ENCODE measurements at regions not wholly inside any gene's neighbourhood (a gene's known extent, or its start where the extent isn't known, plus 50 kb on each side); places are given as distances from the start of the nearest gene placed in this dataset.
"Not testable (repeated sequence)": the region's sequence is repeated elsewhere in the genome, so short reads cannot be mapped to it uniquely, and the experiment has no call there.

DNA sequence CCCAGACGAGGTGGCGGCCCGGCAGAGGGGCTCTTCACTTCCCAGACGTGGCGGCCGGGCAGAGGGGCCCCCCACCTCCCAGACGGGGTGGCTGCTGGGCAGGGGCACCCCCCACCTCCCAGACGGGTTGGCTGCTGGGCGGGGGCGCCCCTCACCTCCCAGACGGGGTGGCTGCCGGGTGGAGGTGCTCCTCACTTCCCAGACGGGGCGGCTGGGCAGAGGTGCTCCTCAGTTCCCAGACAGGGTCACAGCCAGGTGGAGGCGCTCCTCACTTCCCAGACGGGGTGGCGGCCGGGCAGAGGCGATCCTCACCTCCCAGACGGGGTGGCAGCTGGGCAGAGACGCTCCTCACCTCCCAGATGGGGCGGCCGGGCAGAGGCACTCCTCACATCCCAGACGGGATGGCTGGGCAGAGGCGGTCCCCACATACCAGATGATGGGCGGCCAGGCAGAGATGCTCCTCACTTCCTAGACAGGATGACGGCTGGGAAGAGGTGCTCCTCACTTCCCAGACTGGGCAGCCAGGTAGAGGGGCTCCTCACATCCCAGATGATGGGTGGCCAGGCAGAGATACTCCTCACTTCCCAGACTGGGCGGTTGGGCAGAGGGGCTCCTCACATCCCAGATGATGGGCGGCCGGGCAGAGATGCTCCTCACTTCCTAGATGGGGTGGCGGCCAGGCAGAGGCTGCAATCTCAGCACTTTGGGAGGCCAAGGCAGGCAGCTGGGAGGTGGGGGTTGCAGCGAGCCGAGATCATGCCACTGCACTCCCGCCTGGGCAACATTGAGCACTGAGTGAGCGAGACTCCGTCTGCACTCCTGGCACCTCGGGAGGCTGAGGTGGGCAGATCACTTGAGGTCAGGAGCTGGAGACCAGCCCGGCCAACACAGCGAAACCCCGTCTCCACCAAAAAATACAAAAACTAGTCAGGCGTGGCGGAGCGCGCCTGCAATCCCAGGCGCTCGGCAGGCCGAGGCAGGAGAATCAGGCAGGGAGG is 391.6 kb upstream of the CYLC2 start:
- H3K36me3 ChIP-seq (ENCODE audit: insufficient read depth, low read length); H3K27ac ChIP-seq (ENCODE audit: low read depth, low read length); H3K9ac ChIP-seq (ENCODE audit: low read depth, low read length); H3K4me1 ChIP-seq (ENCODE audit: insufficient read depth, low read length); H3K4me3 ChIP-seq (ENCODE audit: low read length); H3K27me3 ChIP-seq (ENCODE audit: insufficient read depth, low read length): not testable (repeated sequence)
- WGBS: 88% methylated on average over 47 of the region's 47 CpGs
- peaks cover 71% of the 10 kb centered on the region for H3K9me3 ChIP-seq (ENCODE audit: insufficient read depth, low read depth, low read length)

DNA sequence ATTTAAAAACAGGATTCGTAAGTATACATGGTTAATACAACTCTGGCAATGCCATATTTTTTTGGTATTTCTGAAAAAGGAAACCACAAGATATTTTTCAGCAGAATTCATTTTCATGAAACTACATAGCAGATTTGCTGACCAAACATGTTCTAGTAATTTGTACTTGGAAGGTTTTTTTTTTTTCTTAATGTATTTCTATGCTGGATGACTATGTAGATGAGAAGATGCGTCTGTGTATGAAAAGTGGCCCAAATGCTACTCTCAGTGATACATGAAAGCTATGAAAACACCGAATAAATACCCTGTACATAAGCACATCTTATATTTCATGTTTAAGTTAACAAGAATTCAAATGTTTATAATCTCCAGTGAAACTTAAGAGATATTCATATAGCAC is 400.9 kb upstream of the CYLC2 start:
- no CpG with 5 or more reads among the region's 3 CpGs for WGBS

DNA sequence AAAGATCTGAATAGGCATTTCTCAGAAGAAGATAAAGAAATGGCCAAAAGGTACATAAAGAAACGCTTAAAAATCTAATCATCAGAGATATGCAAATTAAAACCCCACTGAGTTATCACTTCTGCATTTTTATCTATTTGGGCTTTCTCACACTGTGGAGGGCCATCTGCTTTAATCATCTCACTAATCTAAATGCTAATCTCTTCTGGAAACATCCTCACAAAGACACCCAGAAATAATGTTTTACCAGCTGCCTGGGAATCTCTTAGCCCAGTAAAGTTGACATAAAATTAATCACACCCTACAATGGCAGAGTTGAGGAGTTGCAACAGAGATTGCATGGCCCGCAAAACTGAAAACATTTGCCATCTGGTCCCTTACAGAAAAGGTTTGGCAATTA is 407.9 kb upstream of the CYLC2 start:
- H3K9me3 ChIP-seq (ENCODE audit: insufficient read depth, low read depth, low read length): peaks cover 59% of the 10 kb centered on the region
- no peaks in the 10 kb centered on the region for H3K4me1 ChIP-seq (ENCODE audit: insufficient read depth, low read length)
- no peak overlapping the region for H3K27ac ChIP-seq (ENCODE audit: low read depth, low read length)
- no peaks in the 10 kb centered on the region for H3K27me3 ChIP-seq (ENCODE audit: insufficient read depth, low read length)
- WGBS: 79% methylated on average over 2 of the region's 2 CpGs
- H3K9ac ChIP-seq (ENCODE audit: low read depth, low read length): no peak overlapping the region
- H3K4me3 ChIP-seq (ENCODE audit: low read length): no peak overlapping the region
- no peaks in the 10 kb centered on the region for H3K36me3 ChIP-seq (ENCODE audit: insufficient read depth, low read length)

More for the DNA sequence above, 400.9 kb upstream of the CYLC2 start:
- Histone ChIP-seq H3K4me3 (ENCODE audit: low read length) (no peak overlapping the region), H3K4me1 (ENCODE audit: insufficient read depth, low read length) (no peaks in the 10 kb centered on the region), H3K27ac (ENCODE audit: low read depth, low read length) (no peak overlapping the region), H3K9ac (ENCODE audit: low read depth, low read length) (no peak overlapping the region), H3K36me3 (ENCODE audit: insufficient read depth, low read length) (no peaks in the 10 kb centered on the region), H3K9me3 (ENCODE audit: insufficient read depth, low read depth, low read length) (peaks cover 30% of the 10 kb centered on the region), H3K27me3 (ENCODE audit: insufficient read depth, low read length) (no peaks in the 10 kb centered on the region)

DNA sequence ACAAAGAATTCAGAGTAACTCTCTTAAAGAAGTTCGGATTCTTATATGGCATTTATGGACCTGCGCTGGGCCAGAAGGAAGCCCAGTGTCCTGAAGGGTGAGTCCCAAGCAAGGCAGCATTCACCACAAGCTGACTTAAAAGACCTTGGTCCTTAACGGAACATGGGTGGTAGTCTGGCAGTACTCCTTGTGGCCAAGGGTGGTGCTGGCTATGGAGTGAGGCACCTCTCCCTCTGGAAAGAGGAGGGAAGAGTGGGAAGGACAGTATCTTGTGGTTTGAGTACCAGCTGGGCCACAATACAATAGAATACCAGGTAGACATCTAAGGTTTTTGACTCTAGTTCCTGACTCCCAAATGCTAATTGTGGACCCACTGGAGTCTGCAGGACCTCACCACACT is 425.7 kb upstream of the CYLC2 start:
- Histone ChIP-seq H3K4me3 (ENCODE audit: low read length) (no peak overlapping the region), H3K9ac (ENCODE audit: low read depth, low read length) (no peak overlapping the region), H3K27ac (ENCODE audit: low read depth, low read length) (no peak overlapping the region), H3K4me1 (ENCODE audit: insufficient read depth, low read length) (no peaks in the 10 kb centered on the region), H3K9me3 (ENCODE audit: insufficient read depth, low read depth, low read length) (peaks cover 63% of the 10 kb centered on the region), H3K36me3 (ENCODE audit: insufficient read depth, low read length) (no peaks in the 10 kb centered on the region), H3K27me3 (ENCODE audit: insufficient read depth, low read length) (no peaks in the 10 kb centered on the region)
- WGBS: 93% methylated on average over 3 of the region's 3 CpGs

DNA sequence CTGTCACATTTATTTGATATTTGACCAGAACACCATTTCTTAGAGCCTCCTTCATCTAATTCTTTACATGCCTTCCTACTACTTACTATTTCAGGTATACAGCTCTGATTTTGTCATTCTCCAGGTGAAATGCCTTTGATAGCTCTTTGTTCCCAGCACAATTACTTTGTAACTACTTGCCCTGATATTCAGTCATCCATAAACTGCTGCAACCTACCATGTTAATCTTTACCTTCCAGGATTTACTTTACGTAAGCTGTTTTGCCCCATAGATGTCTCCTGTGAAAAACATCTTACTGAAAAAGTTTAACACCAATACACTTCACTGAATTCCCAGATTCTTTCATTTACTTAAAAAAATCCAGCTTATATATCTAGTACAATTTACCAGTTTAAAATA is 443.8 kb upstream of the CYLC2 start:
- no peaks in the 10 kb centered on the region for H3K27me3 ChIP-seq (ENCODE audit: insufficient read depth, low read length)
- peaks cover 83% of the 10 kb centered on the region for H3K9me3 ChIP-seq (ENCODE audit: insufficient read depth, low read depth, low read length)
- H3K36me3 ChIP-seq (ENCODE audit: insufficient read depth, low read length): no peaks in the 10 kb centered on the region
- no peak overlapping the region for H3K27ac ChIP-seq (ENCODE audit: low read depth, low read length)
- no peaks in the 10 kb centered on the region for H3K4me1 ChIP-seq (ENCODE audit: insufficient read depth, low read length)
- WGBS: 96% methylated on average over 1 of the region's 1 CpG
- H3K4me3 ChIP-seq (ENCODE audit: low read length): no peak overlapping the region
- no peak overlapping the region for H3K9ac ChIP-seq (ENCODE audit: low read depth, low read length)

DNA sequence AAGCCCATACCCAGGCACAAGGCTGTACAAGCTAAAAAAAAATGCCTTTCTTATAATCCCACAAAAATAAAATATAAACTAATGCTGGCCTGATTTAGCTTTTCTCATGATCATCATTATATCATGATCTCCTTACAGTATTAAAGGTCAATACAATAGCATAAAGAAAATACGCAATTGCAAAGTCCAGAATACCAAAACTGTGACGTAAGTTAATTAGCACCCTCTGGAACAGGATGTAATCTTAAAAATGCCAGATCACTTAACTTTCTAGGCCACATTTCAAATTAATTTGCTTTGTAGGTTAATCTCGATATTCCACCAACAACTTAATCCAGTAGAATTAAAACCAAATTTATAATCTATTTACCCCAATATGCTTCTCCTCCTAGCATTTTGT is 444.2 kb upstream of the CYLC2 start:
- Histone ChIP-seq H3K27me3 (ENCODE audit: insufficient read depth, low read length) (no peaks in the 10 kb centered on the region), H3K9me3 (ENCODE audit: insufficient read depth, low read depth, low read length) (peaks cover 84% of the 10 kb centered on the region), H3K4me3 (ENCODE audit: low read length) (no peak overlapping the region), H3K27ac (ENCODE audit: low read depth, low read length) (no peak overlapping the region), H3K4me1 (ENCODE audit: insufficient read depth, low read length) (no peaks in the 10 kb centered on the region), H3K9ac (ENCODE audit: low read depth, low read length) (no peak overlapping the region), H3K36me3 (ENCODE audit: insufficient read depth, low read length) (no peaks in the 10 kb centered on the region)
- WGBS: 92% methylated on average over 3 of the region's 3 CpGs

DNA sequence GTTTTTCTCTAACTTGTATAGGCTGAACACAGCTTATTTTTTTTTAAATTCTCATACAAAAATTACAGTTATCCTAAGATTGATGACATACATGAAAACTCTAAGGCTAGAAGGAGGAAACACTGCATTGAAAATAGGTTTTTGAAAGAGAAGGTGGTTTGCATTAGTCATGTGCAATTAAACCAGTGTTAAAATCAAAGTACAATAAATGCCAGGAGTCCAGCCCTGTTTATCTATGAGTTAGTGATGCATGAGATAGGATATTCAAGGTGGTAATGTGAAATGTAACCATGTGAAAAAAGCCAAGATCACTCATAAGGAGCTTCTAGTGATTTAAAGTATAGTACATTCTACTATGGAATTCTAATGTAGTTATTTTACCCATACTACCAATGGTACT is 444.9 kb upstream of the CYLC2 start:
- H3K36me3 ChIP-seq (ENCODE audit: insufficient read depth, low read length): no peaks in the 10 kb centered on the region
- peaks cover 89% of the 10 kb centered on the region for H3K9me3 ChIP-seq (ENCODE audit: insufficient read depth, low read depth, low read length)
- no peaks in the 10 kb centered on the region for H3K27me3 ChIP-seq (ENCODE audit: insufficient read depth, low read length)
- H3K9ac ChIP-seq (ENCODE audit: low read depth, low read length): no peak overlapping the region
- no peaks in the 10 kb centered on the region for H3K4me1 ChIP-seq (ENCODE audit: insufficient read depth, low read length)
- H3K4me3 ChIP-seq (ENCODE audit: low read length): no peak overlapping the region
- no peak overlapping the region for H3K27ac ChIP-seq (ENCODE audit: low read depth, low read length)

DNA sequence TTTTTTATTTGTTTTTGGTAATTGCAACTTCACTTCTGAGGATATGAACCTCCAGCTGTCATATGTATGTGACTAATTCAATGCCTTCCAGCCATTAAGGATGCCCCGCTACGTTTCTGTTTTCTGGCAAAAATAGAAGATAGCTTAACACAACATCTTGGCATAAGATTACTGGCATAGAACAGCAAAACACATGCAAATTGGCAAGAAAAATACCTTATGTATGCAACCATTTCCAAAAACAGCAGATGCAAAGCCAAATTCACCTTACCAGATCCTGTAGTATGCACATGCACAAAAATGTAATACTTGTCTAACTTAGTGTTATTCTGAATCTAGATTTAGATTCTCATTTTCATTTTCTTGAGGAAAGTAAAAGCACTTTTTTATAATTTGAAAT is 461.1 kb upstream of the CYLC2 start:
- Histone ChIP-seq H3K4me3 (ENCODE audit: low read length) (no peak overlapping the region), H3K4me1 (ENCODE audit: insufficient read depth, low read length) (no peaks in the 10 kb centered on the region), H3K36me3 (ENCODE audit: insufficient read depth, low read length) (no peaks in the 10 kb centered on the region), H3K9ac (ENCODE audit: low read depth, low read length) (no peak overlapping the region), H3K9me3 (ENCODE audit: insufficient read depth, low read depth, low read length) (peaks cover 50% of the 10 kb centered on the region), H3K27ac (ENCODE audit: low read depth, low read length) (no peak overlapping the region), H3K27me3 (ENCODE audit: insufficient read depth, low read length) (no peaks in the 10 kb centered on the region)
- 94% methylated on average over 2 of the region's 2 CpGs for WGBS

DNA sequence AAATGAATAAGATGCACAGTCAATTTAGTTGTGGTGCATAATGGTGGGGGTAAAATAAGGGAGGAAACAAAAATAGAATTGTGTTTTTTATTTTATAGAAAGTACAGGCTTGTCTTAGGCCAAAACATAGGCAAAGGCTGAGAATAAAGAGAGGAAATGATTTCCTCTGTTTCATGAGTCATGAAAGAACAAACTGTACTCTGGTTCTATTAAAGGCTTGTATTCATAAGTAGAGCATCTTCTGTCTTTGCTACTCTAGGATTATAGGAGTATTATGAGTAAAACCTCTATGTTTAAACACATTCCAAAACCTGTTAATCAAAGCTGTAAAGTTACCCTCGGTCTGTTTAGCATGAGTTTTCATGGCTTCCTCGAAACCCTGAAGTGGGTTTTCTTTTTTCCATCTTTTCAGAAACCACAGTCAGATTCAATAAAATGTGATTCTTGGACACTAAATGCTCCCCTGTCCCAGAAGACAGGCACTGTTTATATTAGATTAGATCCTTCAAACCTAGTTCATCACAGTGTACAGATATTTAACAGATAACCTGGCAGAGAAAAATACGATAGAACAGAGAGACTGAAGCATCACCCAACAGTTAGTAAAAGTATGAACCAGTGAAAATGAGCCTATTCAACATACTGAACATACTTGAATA is 473.9 kb upstream of the CYLC2 start:
- Histone ChIP-seq H3K36me3 (ENCODE audit: insufficient read depth, low read length) (no peaks in the 10 kb centered on the region), H3K9ac (ENCODE audit: low read depth, low read length) (no peak overlapping the region), H3K4me3 (ENCODE audit: low read length) (no peak overlapping the region), H3K27ac (ENCODE audit: low read depth, low read length) (no peak overlapping the region), H3K9me3 (ENCODE audit: insufficient read depth, low read depth, low read length) (peaks cover 53% of the 10 kb centered on the region), H3K27me3 (ENCODE audit: insufficient read depth, low read length) (no peaks in the 10 kb centered on the region), H3K4me1 (ENCODE audit: insufficient read depth, low read length) (no peaks in the 10 kb centered on the region)
- 79% methylated on average over 2 of the region's 3 CpGs for WGBS

DNA sequence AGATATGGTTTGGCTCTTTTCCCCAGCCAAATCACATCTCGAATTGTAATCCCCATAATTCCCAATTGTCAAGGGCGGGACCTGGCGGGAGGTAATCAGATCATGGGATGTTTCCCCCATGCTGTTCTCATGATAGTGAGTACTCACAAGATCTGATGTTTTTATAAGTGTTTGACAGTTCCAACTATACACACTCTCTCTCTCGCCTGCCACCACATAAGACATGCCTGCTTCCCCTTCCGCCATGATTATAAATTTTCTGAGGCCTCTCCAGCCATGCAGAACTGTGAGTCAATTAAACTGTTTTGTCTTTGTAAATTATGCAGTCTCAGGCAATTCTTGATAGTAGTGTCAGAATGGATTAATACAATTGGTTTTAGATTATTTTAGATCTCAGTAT is 475.7 kb upstream of the CYLC2 start:
- Histone ChIP-seq H3K4me1 (ENCODE audit: insufficient read depth, low read length) (no peaks in the 10 kb centered on the region), H3K27ac (ENCODE audit: low read depth, low read length) (no peak overlapping the region), H3K36me3 (ENCODE audit: insufficient read depth, low read length) (no peaks in the 10 kb centered on the region), H3K9ac (ENCODE audit: low read depth, low read length) (no peak overlapping the region), H3K27me3 (ENCODE audit: insufficient read depth, low read length) (no peaks in the 10 kb centered on the region), H3K4me3 (ENCODE audit: low read length) (no peak overlapping the region), H3K9me3 (ENCODE audit: insufficient read depth, low read depth, low read length) (peaks cover 53% of the 10 kb centered on the region)
- 96% methylated on average over 5 of the region's 5 CpGs for WGBS

DNA sequence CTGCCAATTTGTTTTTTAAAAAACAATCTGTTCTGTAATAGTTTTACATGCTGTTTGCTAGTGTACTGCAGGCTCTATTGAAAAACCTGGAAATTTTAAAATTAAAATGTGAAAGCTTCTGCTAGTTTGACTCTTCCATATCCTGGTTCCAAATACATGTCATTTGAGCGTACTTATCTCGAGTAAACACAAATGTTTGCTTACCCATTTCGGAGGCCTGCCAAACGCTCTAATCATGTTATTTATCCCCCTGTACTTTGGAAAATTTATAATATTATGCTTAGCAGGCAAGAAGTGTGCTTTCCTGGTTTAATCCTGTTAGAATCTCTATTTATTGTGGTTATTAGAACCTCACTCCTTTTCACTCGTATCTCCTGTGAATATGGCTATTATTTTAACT is 476.8 kb upstream of the CYLC2 start:
- Histone ChIP-seq H3K9me3 (ENCODE audit: insufficient read depth, low read depth, low read length) (peaks cover 49% of the 10 kb centered on the region), H3K27ac (ENCODE audit: low read depth, low read length) (no peak overlapping the region), H3K9ac (ENCODE audit: low read depth, low read length) (no peak overlapping the region), H3K27me3 (ENCODE audit: insufficient read depth, low read length) (no peaks in the 10 kb centered on the region), H3K4me3 (ENCODE audit: low read length) (no peak overlapping the region), H3K4me1 (ENCODE audit: insufficient read depth, low read length) (no peaks in the 10 kb centered on the region), H3K36me3 (ENCODE audit: insufficient read depth, low read length) (no peaks in the 10 kb centered on the region)
- WGBS: 91% methylated on average over 3 of the region's 5 CpGs

Measured in HUES64 (cell line).